ENCODE measurements at regions not wholly inside any gene's neighbourhood (a gene's known extent, or its start where the extent isn't known, plus 50 kb on each side); places are given as distances from the start of the nearest gene placed in this dataset.
A peak's percentile ranks its signal among the peaks of the same experiment; 100 is the strongest.

DNA sequence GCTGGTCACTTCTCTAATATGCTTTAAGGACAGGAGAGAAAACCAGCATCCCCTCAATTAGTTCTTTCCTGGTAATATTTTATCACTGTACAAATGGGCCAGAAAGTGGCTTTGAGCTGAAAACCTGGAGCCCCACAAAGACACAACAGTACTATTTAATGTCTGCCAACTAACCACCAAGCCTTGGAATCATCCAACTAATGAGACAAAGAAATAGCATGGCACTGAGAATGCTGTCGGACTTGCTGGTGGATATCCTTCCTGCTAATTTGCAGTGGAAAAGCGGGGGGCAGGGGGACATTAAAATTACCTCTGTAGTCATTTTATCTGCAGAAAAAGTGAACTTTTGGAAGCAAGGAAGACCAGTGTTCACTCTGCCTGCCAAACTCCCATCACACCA is 288.5 kb downstream of the KBTBD8 start:
- DNase-seq (ENCODE audit: low spot score) (no peak), FAIRE-seq (no peak)

DNA sequence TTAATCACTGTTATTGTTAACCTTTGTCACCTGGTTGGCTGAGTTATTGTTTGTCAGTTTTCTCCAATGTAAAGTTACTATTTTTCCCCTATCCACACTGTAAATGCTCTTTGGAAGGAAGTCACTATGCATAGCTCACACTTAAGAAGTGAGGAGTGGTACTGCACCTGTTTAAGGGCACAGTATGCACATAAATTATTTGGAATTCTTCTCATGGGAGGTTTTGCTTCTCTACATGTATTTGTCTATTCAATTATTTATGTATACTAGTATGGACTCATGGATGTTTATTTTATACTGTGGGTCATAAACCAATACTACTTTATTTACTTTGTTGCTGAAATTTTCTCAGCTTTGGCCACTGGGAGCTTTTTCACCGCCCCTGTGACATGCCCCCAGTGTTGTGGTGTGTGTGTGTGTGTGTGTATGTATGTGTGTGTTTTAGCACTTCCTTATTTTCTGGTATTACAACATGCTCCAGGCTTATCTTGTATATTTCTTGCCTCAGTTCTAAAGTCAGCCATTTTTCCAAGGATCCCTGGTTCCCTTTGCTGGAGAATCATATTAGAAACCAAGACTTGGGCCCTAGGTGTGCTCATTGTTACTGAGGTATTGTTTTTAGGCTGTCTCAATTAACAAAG is 290.5 kb downstream of the KBTBD8 start:
- DNase-seq (ENCODE audit: low spot score) (no peak), FAIRE-seq (no peak)

DNA sequence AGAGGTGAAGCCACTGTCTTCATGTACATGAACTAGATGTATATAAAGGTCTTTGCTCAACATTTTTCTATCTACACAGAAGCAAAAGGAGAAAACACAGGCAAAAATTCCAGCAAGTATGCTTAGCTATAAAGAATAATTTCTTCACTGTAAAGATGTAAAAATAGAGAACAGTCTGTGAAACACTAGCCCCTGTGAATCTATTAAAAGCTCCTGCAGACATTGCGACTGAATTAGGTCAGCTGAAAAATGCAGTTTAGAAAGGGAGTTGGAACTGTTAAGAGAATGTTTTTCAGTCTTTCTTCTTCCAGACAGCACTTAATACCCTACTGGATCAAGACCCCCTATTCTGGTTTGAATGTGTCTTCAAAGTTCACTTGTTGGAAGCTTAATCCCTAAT is 291.5 kb downstream of the KBTBD8 start:
- DNase-seq (ENCODE audit: low spot score): no peak
- FAIRE-seq: no peak

DNA sequence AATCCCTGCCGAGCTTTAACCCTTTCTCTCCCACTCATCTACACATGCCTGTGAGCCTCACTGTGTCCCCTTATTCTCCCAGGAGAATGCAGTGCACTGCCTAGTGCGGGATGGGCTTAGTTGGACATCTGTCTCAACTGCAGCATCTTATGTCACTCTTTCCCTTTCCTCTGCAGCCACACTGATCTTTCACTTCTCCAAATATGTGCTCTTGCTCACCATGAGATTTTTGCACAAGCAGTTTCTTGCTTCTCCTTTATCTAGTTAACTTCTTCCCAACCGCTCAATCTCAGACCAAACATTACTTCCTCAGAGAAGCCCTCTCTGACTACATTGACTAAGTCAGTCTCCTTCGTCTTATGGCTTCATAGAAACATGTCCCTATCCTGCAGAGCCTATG is 292.3 kb downstream of the KBTBD8 start:
- no peak for FAIRE-seq
- DNase-seq (ENCODE audit: low spot score): no peak

DNA sequence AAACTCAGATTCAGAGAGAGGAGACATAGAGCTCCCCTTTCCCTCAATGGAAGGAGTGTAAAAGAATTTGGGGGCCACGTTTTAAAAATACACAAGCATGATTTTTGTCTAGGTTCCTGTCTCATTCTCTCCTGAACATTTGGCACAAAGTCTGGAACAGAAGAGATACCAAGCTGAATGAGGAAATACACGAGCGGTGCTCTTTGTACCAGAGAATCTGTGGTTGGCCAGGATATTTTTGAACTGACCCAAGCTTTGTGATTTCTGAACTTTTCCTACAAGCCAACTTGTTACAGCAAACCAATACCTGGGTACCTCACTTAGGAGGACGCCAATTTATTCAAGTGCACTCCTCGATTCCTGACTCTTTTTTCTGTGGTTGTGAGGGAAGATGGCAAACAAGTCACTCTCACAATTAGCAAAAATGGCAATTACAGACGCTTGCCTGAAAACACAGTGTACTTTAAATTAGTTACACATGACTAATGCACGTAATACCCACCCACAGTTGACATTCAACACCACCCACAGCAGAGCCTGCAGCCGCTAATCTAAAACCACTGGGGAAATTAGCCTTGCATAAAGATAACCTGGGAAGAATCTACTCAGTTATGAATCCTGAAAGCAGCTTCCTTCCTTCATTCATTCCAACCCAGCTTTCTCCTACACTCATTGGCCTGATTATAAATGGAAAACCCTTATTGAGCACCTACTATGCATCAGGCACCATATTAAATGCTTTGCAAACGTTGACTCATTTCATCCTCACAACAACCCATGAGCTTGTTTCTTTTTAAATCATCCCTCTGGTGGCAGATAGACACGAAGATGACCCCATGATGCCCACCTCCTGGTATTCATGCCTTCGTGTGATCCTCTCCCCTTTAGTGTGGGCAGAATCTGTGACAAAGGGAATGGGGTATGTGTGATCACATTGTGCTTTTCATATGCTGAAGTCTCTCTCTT is 293.5 kb downstream of the KBTBD8 start:
- FAIRE-seq (no peak), DNase-seq (ENCODE audit: low spot score) (no peak)

DNA sequence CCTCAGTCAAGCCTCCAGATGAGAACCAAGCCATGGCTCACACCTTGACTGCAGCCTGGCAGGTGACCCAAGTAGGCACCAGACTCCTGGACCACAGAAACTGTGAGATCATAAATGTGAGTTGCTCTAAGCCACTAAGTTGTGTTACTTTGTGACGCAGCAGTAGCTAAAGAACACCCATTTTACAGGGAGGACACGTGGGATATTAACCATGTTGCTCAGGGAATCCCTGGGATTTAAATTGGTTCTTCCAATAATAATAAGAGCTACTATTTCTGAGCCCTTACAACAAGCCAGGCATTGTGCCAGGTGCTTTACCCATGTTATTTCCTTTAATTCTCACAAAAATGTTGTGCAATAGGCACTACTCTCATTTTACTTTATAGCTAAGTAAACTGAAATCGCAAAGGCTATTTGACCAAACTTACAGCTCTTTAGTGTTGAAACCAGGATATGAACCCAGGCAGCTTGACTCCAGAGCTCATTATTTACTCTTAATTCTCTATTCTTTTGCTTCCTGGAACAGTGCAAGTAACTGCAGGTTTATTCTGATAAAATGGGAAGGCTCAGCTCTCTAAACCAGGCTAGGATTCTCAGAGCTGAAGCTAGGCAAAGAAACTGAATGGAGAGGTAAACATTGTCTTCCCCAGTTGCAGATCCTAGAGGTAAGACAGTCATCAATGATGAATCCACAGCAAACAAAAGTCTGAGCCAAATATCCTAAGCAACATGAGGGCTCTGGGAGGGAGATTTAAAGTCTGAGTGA is 294.4 kb downstream of the KBTBD8 start:
- FAIRE-seq (no peak), DNase-seq (ENCODE audit: low spot score) (no peak)

DNA sequence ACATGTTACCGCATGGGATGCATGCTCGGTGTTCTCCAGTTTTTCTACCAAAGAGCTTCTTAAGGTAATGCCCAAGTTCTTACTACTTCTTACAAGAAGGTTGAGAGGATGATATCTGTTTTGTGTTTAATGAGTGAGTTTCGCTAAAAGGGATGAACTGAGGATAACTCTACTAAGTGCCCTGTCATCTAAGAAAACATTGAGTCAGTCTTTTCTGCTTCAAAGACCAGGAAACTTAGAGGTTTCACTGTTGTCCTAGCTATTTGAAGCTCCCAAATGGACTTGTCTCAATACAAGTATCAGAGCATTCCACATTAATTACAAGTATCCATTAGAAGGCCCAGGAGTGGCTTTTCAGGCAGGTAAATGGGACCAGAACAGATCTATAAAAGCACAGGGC is 296.2 kb downstream of the KBTBD8 start:
- DNase-seq (ENCODE audit: low spot score) (peak; percentile 47), FAIRE-seq (no peak)

DNA sequence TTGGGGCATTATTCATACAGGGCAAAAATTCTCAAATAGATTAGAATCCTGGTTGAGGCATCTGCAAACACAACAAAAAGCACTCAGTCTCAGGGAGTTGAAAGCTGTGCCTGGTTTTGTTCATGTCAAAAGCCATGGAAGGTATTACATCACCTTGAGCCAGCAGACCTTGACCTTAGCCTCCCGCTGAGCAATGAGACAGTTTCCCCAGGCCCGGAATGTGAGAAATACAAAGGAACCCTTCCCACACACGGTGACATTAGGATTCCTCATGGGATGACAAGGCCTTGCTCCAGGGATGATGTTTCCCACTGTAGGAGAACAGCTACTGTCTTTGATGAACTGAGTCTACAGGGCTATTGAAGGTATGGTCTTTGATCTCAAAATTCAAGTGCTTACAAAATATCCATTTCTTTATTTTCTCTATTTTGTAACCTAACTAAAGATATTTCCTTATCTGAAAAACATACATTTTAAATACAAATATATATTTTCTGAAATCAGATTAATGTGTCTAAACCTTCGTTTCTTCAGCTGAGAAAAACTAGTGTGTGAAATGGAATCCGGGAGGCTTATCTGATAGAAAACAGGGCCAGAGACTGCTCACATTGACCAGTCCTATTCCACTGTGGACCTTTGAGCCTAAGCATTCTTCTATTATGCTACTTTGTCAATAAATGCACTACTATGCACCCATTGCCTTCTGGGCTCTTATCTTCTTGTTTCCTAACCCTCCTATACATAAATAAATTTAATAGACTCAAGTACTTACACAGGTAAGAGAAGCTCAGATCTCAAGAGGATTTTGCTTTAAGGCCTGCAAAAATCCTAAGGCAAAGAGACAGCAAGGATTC is 298.2 kb downstream of the KBTBD8 start:
- DNase-seq (ENCODE audit: low spot score) (peak; percentile 86), FAIRE-seq (peak; percentile 73)

DNA sequence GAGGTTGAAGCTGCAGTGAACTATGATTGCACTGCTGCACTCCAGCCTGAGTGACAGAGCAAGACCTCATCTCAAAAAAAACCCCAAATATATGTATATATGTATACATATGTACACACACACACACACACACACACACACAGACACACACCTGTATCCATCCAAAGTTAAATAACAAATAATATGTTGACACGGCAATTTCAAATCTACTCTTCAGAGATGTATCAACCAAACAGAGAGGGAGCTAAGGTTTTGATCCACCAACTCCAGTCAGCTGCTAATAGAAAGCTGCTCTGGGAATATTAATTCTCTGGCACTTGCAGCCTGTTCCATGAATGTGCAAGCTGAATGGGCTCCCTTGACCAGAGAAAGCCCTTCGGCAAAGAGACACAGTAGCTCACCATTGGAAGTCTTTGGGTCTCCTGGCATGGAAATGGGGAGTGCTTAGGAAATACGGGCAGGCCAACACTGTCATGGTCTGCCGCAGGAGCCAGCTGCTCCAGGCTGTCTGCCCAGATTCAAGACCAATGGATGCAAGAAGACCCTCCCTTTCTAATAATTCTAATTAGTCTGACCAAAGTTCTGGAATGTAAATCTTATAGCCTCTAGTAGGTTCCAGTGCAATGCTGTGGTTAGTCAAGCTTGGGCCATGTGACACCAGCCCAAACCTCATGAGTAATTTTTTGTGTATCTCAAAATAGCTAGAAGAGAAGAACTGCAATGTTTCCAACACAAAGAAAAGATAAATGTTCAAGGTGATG is 299.8 kb downstream of the KBTBD8 start:
- DNase-seq (ENCODE audit: low spot score): no peak
- FAIRE-seq: no peak

DNA sequence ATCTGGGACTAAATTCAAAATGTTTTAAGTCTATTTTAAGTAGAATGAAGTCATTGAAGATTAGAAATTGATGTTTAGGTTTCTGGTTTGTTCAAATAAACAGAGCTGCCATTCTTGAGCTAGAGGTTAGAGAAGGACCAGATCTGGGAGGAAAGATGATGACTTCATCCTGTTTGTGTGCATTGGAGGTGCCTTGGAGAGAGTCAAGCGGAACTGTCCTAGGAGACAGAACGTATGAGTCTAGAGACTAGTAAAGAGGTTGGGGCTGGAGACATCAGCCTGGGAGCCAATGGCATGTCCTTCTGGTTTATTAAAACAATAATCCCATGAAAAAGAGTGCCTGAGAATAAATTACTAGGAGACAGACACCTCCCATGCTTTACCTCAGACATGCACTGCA is 303.4 kb downstream of the KBTBD8 start:
- FAIRE-seq: no peak
- DNase-seq (ENCODE audit: low spot score): peak; percentile 66

DNA sequence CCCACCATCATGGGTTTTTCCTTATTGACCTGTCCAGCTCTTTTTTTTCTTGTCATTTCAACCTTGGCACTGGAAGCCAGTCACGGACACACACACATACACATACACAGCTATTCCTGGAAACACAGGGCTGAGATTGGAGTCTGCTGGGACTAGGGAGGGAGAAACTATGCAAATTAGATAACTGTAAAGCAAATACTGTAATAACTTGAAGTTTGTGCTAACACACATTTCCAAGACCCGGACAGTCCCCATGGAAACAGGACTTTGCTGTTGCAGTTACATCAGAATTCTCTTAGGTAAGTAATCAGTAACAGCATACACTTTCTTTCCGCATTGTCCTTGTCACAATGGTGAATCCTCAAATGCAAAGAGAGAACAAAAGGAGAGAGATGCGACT is 304.4 kb downstream of the KBTBD8 start:
- no peak for FAIRE-seq
- DNase-seq (ENCODE audit: low spot score): no peak

DNA sequence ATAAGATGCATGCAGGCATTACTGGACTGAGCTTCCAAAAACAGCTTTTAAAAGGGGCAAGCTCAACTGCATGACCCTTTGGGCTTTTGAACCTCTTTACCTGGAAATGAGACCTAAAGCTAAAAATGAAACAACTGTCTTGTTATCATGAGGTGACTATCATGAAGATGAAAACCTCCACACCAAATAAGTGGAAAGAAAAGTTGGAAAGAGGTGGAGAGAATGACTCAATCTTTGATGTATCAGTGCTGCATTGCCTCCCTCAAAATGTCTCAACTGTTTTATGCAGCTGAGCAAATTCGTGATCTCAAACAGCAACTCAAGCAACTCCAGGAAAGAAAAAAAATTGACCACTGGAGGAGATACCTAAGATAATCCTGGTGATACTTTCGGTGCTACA is 307.1 kb downstream of the KBTBD8 start:
- DNase-seq (ENCODE audit: low spot score): no peak
- FAIRE-seq: no peak

DNA sequence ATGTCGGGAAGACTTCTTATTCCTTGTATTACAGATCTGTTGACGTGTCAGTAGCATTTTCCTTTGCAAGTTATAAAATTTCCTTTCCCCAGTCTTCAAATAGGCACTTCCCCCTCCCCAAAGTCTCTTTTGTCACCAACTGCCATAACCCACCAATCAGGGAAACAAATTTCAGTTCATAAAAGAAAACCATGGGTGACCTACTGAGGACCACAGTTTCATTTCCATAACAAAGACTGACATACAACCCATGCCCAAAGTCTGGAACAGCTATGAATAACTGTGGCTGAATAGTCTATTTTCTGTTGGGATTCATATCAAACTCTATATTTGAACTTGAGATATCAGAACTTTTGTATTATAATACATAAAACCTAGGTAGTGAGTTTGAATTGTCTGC is 307.8 kb downstream of the KBTBD8 start:
- DNase-seq (ENCODE audit: low spot score) (no peak), FAIRE-seq (no peak)

DNA sequence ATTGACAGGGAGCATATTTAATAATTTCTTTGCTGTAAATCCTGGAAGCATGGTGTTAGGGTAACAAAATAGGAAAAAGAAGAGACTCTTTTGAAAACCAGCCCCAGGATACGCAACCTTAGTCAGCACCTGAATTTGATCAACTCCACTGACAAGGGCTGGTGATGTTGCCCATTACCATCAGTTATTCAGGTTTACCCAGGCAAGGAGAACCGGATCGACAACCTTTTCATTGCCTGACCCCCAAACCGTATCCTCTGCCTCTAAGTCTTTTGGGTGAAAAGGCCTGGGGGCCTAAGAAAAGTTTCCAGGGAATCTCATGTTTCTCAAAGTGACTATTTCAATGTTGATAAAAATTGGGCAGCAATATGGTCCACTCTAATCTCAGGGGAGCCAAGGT is 313.3 kb downstream of the KBTBD8 start:
- DNase-seq (ENCODE audit: low spot score) (no peak), FAIRE-seq (no peak)

DNA sequence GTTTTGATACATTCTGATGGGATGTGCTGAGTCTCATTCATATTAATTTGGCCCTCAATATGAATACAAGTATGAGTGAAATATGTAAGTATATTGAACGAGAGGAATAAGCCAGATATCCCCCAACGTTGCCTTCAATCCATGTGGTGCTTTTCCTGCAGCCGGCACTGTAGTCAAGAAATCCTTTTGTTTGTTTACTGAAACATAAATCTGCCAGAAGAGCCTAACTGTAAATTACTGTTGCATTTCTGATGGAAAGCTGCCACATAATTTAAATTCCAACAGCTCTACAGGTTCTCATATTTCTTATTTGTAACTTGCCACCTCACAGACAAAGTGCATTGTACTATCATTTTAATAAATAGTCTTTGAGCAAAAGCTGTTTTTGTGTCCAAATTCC is 314.0 kb downstream of the KBTBD8 start:
- no peak for FAIRE-seq

DNA sequence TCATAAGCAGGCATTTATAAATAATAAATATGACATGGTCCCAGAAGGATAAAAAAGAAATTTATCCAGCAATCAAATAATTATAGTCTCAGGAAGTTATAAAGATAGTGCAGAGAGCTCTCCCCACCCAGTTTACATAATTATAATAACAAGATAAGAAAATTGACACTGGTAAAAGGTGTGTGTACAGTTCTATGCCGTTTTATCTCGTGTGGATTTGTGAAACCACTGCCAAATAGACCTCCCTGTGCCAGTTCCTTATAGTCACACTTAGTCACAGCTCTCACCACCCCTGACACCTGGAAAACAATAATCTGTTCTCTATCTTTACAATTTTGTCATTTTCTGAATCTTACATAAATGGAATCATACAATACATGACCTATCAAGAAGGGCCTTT is 320.1 kb downstream of the KBTBD8 start:
- FAIRE-seq: no peak

More for the DNA sequence above, 314.0 kb downstream of the KBTBD8 start:
- no peak for DNase-seq (ENCODE audit: low spot score)

DNA sequence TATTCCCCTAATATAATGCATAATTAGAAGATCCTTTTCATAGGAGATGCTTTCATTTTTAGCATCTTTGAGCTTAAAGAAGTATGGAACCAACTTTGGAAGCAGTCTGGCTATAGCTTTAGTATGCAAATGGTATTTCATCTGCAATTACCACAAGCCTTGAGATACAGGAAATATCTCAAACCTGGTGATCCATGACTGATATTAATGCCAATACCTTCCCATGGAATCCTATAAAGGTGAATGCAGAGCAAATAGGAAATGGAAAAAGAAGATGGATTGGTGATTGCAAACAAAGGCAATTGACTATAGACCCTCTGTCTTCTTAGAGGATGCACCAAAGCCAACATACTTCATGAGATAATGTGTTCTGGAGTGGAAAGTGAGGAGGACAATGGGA is 326.4 kb downstream of the KBTBD8 start:
- FAIRE-seq: no peak

More for the DNA sequence above, 320.1 kb downstream of the KBTBD8 start:
- no peak for DNase-seq (ENCODE audit: low spot score)

More for the DNA sequence above, 326.4 kb downstream of the KBTBD8 start:
- no peak for DNase-seq (ENCODE audit: low spot score)
